H9 (cell line): ENCODE measurements at regions not wholly inside any gene's neighbourhood (a gene's known extent, or its start where the extent isn't known, plus 50 kb on each side); places are given as distances from the start of the nearest gene placed in this dataset.

Experiments used
- DNase-seq: peaks from one replicate; pipeline ENCODE4 v3.0.0-alpha.2; 2017
- H2AFZ ChIP-seq: one replicate; pipeline ENCODE4 v1.6.1; 2013; ENCODE audit warnings: mild to moderate bottlenecking, low read length, control low read depth, moderate library complexity
- H2AK5ac ChIP-seq: 2 replicates; pipeline ENCODE4 v1.6.1; 2013; ENCODE audit warnings: low read length, control low read depth, mixed read lengths; ENCODE audit not compliant: insufficient read length
- H2BK120ac ChIP-seq: one replicate; pipeline ENCODE4 v1.6.1; 2013; ENCODE audit warnings: low read depth, mild to moderate bottlenecking, low read length, control low read depth, inconsistent platforms; ENCODE audit not compliant: poor library complexity, severe bottlenecking
- H2BK12ac ChIP-seq: 2 replicates; pipeline ENCODE4 v1.6.1; 2013; ENCODE audit warnings: low read length, control low read depth, mixed read lengths, low read depth; ENCODE audit not compliant: insufficient read length
- H2BK15ac ChIP-seq: 2 replicates; pipeline ENCODE4 v1.6.1; 2013; ENCODE audit warnings: low read depth, low read length, control low read depth
- H2BK20ac ChIP-seq: one replicate; pipeline ENCODE4 v1.6.1; 2013; ENCODE audit warnings: low read depth, mild to moderate bottlenecking, low read length, control low read depth, inconsistent platforms; ENCODE audit not compliant: poor library complexity, severe bottlenecking
- H2BK5ac ChIP-seq: 2 replicates; pipeline ENCODE4 v1.6.1; 2013; ENCODE audit warnings: low read length, control low read depth, mixed read lengths; ENCODE audit not compliant: insufficient read length
- H3K14ac ChIP-seq: 2 replicates; pipeline ENCODE4 v1.6.1; 2013; ENCODE audit warnings: low read length, control low read depth; ENCODE audit not compliant: insufficient read depth
- H3K18ac ChIP-seq: 2 replicates; pipeline ENCODE4 v1.6.1; 2013; ENCODE audit warnings: low read depth, mild to moderate bottlenecking, mixed read lengths, low read length, control low read depth; ENCODE audit not compliant: insufficient read length
- H3K23ac ChIP-seq: 2 replicates; pipeline ENCODE4 v1.6.1; 2013; ENCODE audit warnings: low read length, control low read depth, mixed read lengths, low read depth; ENCODE audit not compliant: insufficient read length
- H3K23me2 ChIP-seq: 2 replicates; pipeline ENCODE4 v1.6.1; 2013; ENCODE audit warnings: low read depth, mild to moderate bottlenecking, mixed read lengths, low read length, control low read depth; ENCODE audit not compliant: insufficient read length, poor library complexity, severe bottlenecking
- H3K27ac ChIP-seq: 2 replicates; pipeline ENCODE4 v1.5.1; 2013; ENCODE audit warnings: low read length, control low read depth, mixed read lengths, low read depth; ENCODE audit not compliant: insufficient read length
- H3K27me3 ChIP-seq: 2 replicates; pipeline ENCODE4 v1.6.1; 2013; ENCODE audit warnings: low read length, control low read depth, inconsistent platforms; ENCODE audit not compliant: insufficient read depth
- H3K4ac ChIP-seq: 2 replicates; pipeline ENCODE4 v1.6.1; 2013; ENCODE audit warnings: low read depth, mild to moderate bottlenecking, control low read depth, inconsistent platforms, low read length, moderate library complexity
- H3K4me1 ChIP-seq: 2 replicates; pipeline ENCODE4 v1.6.1; 2013; ENCODE audit warnings: low read length, control low read depth, inconsistent platforms; ENCODE audit not compliant: insufficient read depth
- H3K4me2 ChIP-seq: 2 replicates; pipeline ENCODE4 v1.6.1; 2013; ENCODE audit warnings: low read length, control low read depth, mixed read lengths; ENCODE audit not compliant: insufficient read length, insufficient read depth
- H3K56ac ChIP-seq: 2 replicates; pipeline ENCODE4 v1.6.1; 2013; ENCODE audit warnings: low read depth, mild to moderate bottlenecking, mixed read lengths, low read length, control low read depth; ENCODE audit not compliant: insufficient read length
- H3K79me1 ChIP-seq: 2 replicates; pipeline ENCODE4 v1.6.1; 2013; ENCODE audit warnings: low read depth, mild to moderate bottlenecking, moderate library complexity, low read length, control low read depth, inconsistent platforms; ENCODE audit not compliant: insufficient read depth, poor library complexity, severe bottlenecking
- H3K79me2 ChIP-seq: 2 replicates; pipeline ENCODE4 v1.6.1; 2013; ENCODE audit warnings: low read length, control low read depth, inconsistent platforms; ENCODE audit not compliant: insufficient read depth
- H3K9ac ChIP-seq: 2 replicates; pipeline ENCODE4 v1.6.1; 2013; ENCODE audit warnings: low read length, control low read depth, mixed read lengths; ENCODE audit not compliant: insufficient read length; ENCODE audit errors: extremely low read depth
- H3K9me3 ChIP-seq: one replicate; pipeline ENCODE4 v1.6.1; 2013; ENCODE audit warnings: low read depth, low read length, inconsistent platforms; ENCODE audit not compliant: control insufficient read depth
- H3T11ph ChIP-seq: one replicate; pipeline ENCODE4 v1.6.1; 2013; ENCODE audit warnings: mild to moderate bottlenecking, low read length, control low read depth, inconsistent platforms
- H4K20me1 ChIP-seq: one replicate; pipeline ENCODE4 v1.6.1; 2013; ENCODE audit not compliant: control insufficient read depth, insufficient read length, insufficient read depth
- H4K5ac ChIP-seq: 2 replicates; pipeline ENCODE4 v1.6.1; 2013; ENCODE audit warnings: low read depth, mild to moderate bottlenecking, mixed read lengths, low read length, control low read depth; ENCODE audit not compliant: insufficient read length
- H4K8ac ChIP-seq: replicated peaks from 2 replicates; pipeline ENCODE4 v1.6.1; 2013; ENCODE audit warnings: low read length, control low read depth, mixed read lengths, low read depth; ENCODE audit not compliant: insufficient read length
- H4K91ac ChIP-seq: 2 replicates; pipeline ENCODE4 v1.6.1; 2013; ENCODE audit warnings: low read depth, mild to moderate bottlenecking, moderate library complexity, mixed read lengths, low read length, control low read depth; ENCODE audit not compliant: insufficient read length
- H3K27ac Mint-ChIP-seq, 3 experiments: 2 replicates in 2 of 3; 3 replicates in 1 of 3; pipeline ENCODE4 v1.8.0; 2020 to 2021; ENCODE audit warnings: mixed read lengths in 3 of 3, mild to moderate bottlenecking in 1 of 3, moderate library complexity in 1 of 3
- H3K27me3 Mint-ChIP-seq: 2 replicates; pipeline ENCODE4 v1.8.0; 2021; ENCODE audit warnings: low read depth, mild to moderate bottlenecking, moderate library complexity, mixed read lengths
- H3K36me3 Mint-ChIP-seq, 3 experiments: 2 replicates in 2 of 3; 3 replicates in 1 of 3; pipeline ENCODE4 v1.8.0; 2020 to 2021; ENCODE audit warnings: low read depth in 3 of 3, mixed read lengths in 3 of 3; ENCODE audit not compliant: insufficient read depth in 1 of 3
- H3K4me1 Mint-ChIP-seq, 2 experiments: 2 replicates each; pipeline ENCODE4 v1.8.0; 2020; ENCODE audit warnings: mixed read lengths in 2 of 2
- H3K4me3 Mint-ChIP-seq, 2 experiments: 2 replicates in 1 of 2; 3 replicates in 1 of 2; pipeline ENCODE4 v1.8.0; 2020 to 2021; ENCODE audit warnings: mild to moderate bottlenecking in 2 of 2, mixed read lengths in 2 of 2, moderate library complexity in 1 of 2
- H3K9me3 Mint-ChIP-seq, 2 experiments: 2 replicates in 1 of 2; 3 replicates in 1 of 2; pipeline ENCODE4 v1.8.0; 2020; ENCODE audit warnings: mild to moderate bottlenecking in 2 of 2, mixed read lengths in 2 of 2, moderate library complexity in 1 of 2
- CTCF ChIP-seq: fragments of 200-600 bp; sonication (generic); conservative IDR thresholded peaks from 3 replicates; pipeline ENCODE4 v1.8.0; 2021; ENCODE audit warnings: antibody characterized with exemption, mild to moderate bottlenecking
- WGBS: extraction: QIAGEN DNeasy Blood & Tissue Kit; methylation state at CpG from one replicate; pipeline ENCODE4 v1.1.7; 2013; ENCODE audit warnings: missing lambda C conversion rate, low lambda C conversion rate, mixed read lengths; ENCODE audit not compliant: insufficient read length; ENCODE audit errors: extremely low coverage; 5-methylcytosine and 5-hydroxymethylcytosine counted together

DNA sequence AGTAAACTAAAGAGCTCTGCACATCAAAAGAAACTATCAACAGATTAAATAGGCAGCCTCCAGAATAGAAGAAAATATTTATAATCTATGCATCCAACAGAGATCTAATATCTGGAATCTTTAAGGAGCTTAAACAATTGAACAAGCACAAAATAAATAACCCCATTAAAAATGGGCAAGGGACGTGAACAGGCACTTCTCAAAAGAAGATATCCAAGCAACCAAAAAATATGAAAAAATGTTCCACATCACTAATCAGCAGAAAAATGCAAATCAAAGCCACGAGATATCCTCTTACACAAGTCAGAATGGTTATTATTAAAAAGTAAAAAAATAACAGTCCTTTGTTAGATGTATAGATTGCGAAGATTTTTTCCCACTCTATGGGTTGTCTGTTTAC, 109.1 kb upstream of the TRPC7 start:
- H4K20me1 ChIP-seq, result no peaks in the 10 kb centered on the region
- H3K14ac ChIP-seq, result no peak overlapping the region
- no CpG with 5 or more reads among the region's 3 CpGs for WGBS
- Mint-ChIP-seq H3K4me3 (no peak overlapping the region), H3K27me3 (no peaks in the 10 kb centered on the region), H3K4me1 (no peaks in the 10 kb centered on the region), H3K9me3 (peaks cover 17 to 23% of the 10 kb centered on the region in 2 experiments), H3K36me3 (peaks cover 6 to 11% (median 6%) of the 10 kb centered on the region in 3 experiments; a peak in 6 of 7 replicates), H3K27ac (no peak overlapping the region)
- no peak overlapping the region for H3T11ph ChIP-seq
- no peak overlapping the region for H2BK12ac ChIP-seq
- H3K4ac ChIP-seq, result no peak overlapping the region
- no peak overlapping the region for H4K5ac ChIP-seq
- no peak overlapping the region for H2AFZ ChIP-seq
- H3K23me2 ChIP-seq, result no peaks in the 10 kb centered on the region
- H2BK5ac ChIP-seq, result no peak overlapping the region
- no peak for TF ChIP-seq CTCF
- no peak overlapping the region for H3K27ac ChIP-seq
- no peak overlapping the region for H2AK5ac ChIP-seq
- H3K9ac ChIP-seq, result no peak overlapping the region
- no peaks in the 10 kb centered on the region for H3K4me1 ChIP-seq
- no peak overlapping the region for H3K4me2 ChIP-seq
- no peak overlapping the region for H3K23ac ChIP-seq
- no peaks in the 10 kb centered on the region for H3K9me3 ChIP-seq
- H3K56ac ChIP-seq, result no peak overlapping the region
- DNase-seq, result no peak
- no peak overlapping the region for H2BK120ac ChIP-seq
- H3K18ac ChIP-seq, result no peak overlapping the region
- no peaks in the 10 kb centered on the region for H3K27me3 ChIP-seq
- H4K8ac ChIP-seq, result no peak overlapping the region
- H2BK20ac ChIP-seq, result no peak overlapping the region
- H4K91ac ChIP-seq, result no peak overlapping the region
- H3K79me2 ChIP-seq, result no peaks in the 10 kb centered on the region
- H2BK15ac ChIP-seq, result no peak overlapping the region
- H3K79me1 ChIP-seq, result no peaks in the 10 kb centered on the region
